MM.1S (cell line): ENCODE measurements at regions not wholly inside any gene's neighbourhood (a gene's known extent, or its start where the extent isn't known, plus 50 kb on each side); places are given as distances from the start of the nearest gene placed in this dataset.

Experiments
- DNase-seq: peaks from one replicate; pipeline ENCODE4 v3.0.0-alpha.2; 2015
- H2AFZ ChIP-seq: fragments of 300-600 bp; sonication (generic); 2 replicates; pipeline ENCODE4 v1.6.0; 2016; ENCODE audit warnings: antibody characterized with exemption, low read length
- H3F3A ChIP-seq: fragments of 300-600 bp; sonication (generic); 2 replicates; pipeline ENCODE4 v1.6.1; 2016; ENCODE audit warnings: mild to moderate bottlenecking, antibody characterized with exemption, low read length, moderate library complexity, mixed read lengths; ENCODE audit not compliant: insufficient read depth
- H3K27ac ChIP-seq: fragments of 300-600 bp; sonication (generic); 2 replicates; pipeline ENCODE4 v1.5.1; 2016; ENCODE audit warnings: mild to moderate bottlenecking, low read length
- H3K27me3 ChIP-seq: fragments of 300-600 bp; sonication (generic); replicated peaks from 2 replicates; pipeline ENCODE4 v1.6.0; 2016; ENCODE audit warnings: low read length; ENCODE audit not compliant: insufficient read depth
- H3K36me3 ChIP-seq: fragments of 300-600 bp; sonication (generic); replicated peaks from 2 replicates; pipeline ENCODE4 v1.6.1; 2016; ENCODE audit warnings: mild to moderate bottlenecking, low read length, mixed read lengths; ENCODE audit not compliant: insufficient read depth
- H3K4me1 ChIP-seq: fragments of 300-600 bp; sonication (generic); 2 replicates; pipeline ENCODE4 v1.6.1; 2016; ENCODE audit warnings: low read length, mixed read lengths
- H3K4me2 ChIP-seq: fragments of 300-600 bp; sonication (generic); 2 replicates; pipeline ENCODE4 v1.6.0; 2016; ENCODE audit warnings: low read depth, low read length
- H3K4me3 ChIP-seq: fragments of 300-600 bp; sonication (generic); 2 replicates; pipeline ENCODE4 v1.5.1; 2016; ENCODE audit warnings: low read length, mixed read lengths
- H3K79me2 ChIP-seq: fragments of 300-600 bp; sonication (generic); 2 replicates; pipeline ENCODE4 v1.6.1; 2016; ENCODE audit warnings: mixed run types, low read length, mixed read lengths
- H3K9ac ChIP-seq: fragments of 300-600 bp; sonication (generic); 2 replicates; pipeline ENCODE4 v1.6.1; 2016; ENCODE audit warnings: low read length, mixed read lengths
- H3K9me2 ChIP-seq: fragments of 300-600 bp; sonication (generic); replicated peaks from 2 replicates; pipeline ENCODE4 v1.6.1; 2016; ENCODE audit warnings: mild to moderate bottlenecking, low read length, mixed read lengths; ENCODE audit not compliant: insufficient read depth
- H3K9me3 ChIP-seq: fragments of 300-600 bp; sonication (generic); replicated peaks from 2 replicates; pipeline ENCODE4 v1.6.1; 2016; ENCODE audit warnings: mild to moderate bottlenecking, low read length, mixed read lengths; ENCODE audit not compliant: insufficient read depth
- H4K20me1 ChIP-seq: fragments of 300-600 bp; sonication (generic); 2 replicates; pipeline ENCODE4 v1.6.1; 2016; ENCODE audit warnings: mild to moderate bottlenecking, low read length, moderate library complexity, mixed read lengths; ENCODE audit not compliant: insufficient read depth
- CTCF ChIP-seq: fragments of 300-600 bp; sonication (generic); IDR thresholded peaks from 2 replicates; pipeline ENCODE4 v1.5.1; 2016; ENCODE audit warnings: antibody characterized with exemption, low read length, mixed read lengths
- EZH2 ChIP-seq: fragments of 300-600 bp; sonication (generic); optimal IDR thresholded peaks from 2 replicates; pipeline ENCODE3; 2017; ENCODE audit warnings: low read depth, mild to moderate bottlenecking, antibody characterized with exemption, low read length, mixed read lengths
- EZH2phosphoT487 ChIP-seq: fragments of 300-600 bp; sonication (generic); IDR thresholded peaks from 2 replicates; pipeline ENCODE4 v1.6.1; 2018; ENCODE audit warnings: antibody characterized with exemption, low read length

- no peaks in the 10 kb centered on the region for H4K20me1 ChIP-seq
- H3K4me2 ChIP-seq, result no peak overlapping the region
- H3K27ac ChIP-seq, result no peak overlapping the region
- H3K4me3 ChIP-seq, result no peak overlapping the region
- H3K9me2 ChIP-seq, result no peaks in the 10 kb centered on the region
- H2AFZ ChIP-seq, result no peak overlapping the region
- H3K79me2 ChIP-seq, result no peaks in the 10 kb centered on the region
- H3K9me3 ChIP-seq, result no peaks in the 10 kb centered on the region
- H3K36me3 ChIP-seq, result no peaks in the 10 kb centered on the region
- TF ChIP-seq CTCF, result no peak
- no peak for TF ChIP-seq EZH2
- H3F3A ChIP-seq, result no peaks in the 10 kb centered on the region
- no peak overlapping the region for H3K9ac ChIP-seq
- DNase-seq, result no peak
- H3K4me1 ChIP-seq, result no peaks in the 10 kb centered on the region
- no peaks in the 10 kb centered on the region for H3K27me3 ChIP-seq
Measured at GRCh38 chr6:74605922-74606581, 599.8 kb downstream of the COL12A1 start.

- no peaks in the 10 kb centered on the region for H3K79me2 ChIP-seq
- TF ChIP-seq EZH2 (no peak), CTCF (no peak), EZH2phosphoT487 (no peak)
- no peaks in the 10 kb centered on the region for H3K27me3 ChIP-seq
- no peaks in the 10 kb centered on the region for H4K20me1 ChIP-seq
- H3K4me1 ChIP-seq, result no peaks in the 10 kb centered on the region
- H3K4me2 ChIP-seq, result no peak overlapping the region
- H3K9me2 ChIP-seq, result no peaks in the 10 kb centered on the region
- H3K4me3 ChIP-seq, result no peak overlapping the region
- H3F3A ChIP-seq, result no peaks in the 10 kb centered on the region
- H3K9ac ChIP-seq, result no peak overlapping the region
- H3K36me3 ChIP-seq, result no peaks in the 10 kb centered on the region
- H2AFZ ChIP-seq, result no peak overlapping the region
- H3K9me3 ChIP-seq, result no peaks in the 10 kb centered on the region
- no peak for DNase-seq
- H3K27ac ChIP-seq, result no peak overlapping the region
Measured at GRCh38 chr6:74604279-74604678, 601.6 kb downstream of the COL12A1 start.

GRCh38 chr6:74603322-74604076 is 602.4 kb downstream of the COL12A1 start:
- Histone ChIP-seq H3K4me3 (no peak overlapping the region), H3K4me2 (no peak overlapping the region), H3K27ac (no peak overlapping the region), H3K9ac (no peak overlapping the region), H3F3A (no peaks in the 10 kb centered on the region), H4K20me1 (no peaks in the 10 kb centered on the region), H2AFZ (no peak overlapping the region), H3K9me2 (no peaks in the 10 kb centered on the region), H3K79me2 (no peaks in the 10 kb centered on the region), H3K36me3 (no peaks in the 10 kb centered on the region), H3K4me1 (no peaks in the 10 kb centered on the region), H3K9me3 (no peaks in the 10 kb centered on the region), H3K27me3 (no peaks in the 10 kb centered on the region)
- TF ChIP-seq EZH2phosphoT487 (no peak), EZH2 (no peak)
- DNase-seq, result no peak

GRCh38 chr6:74602206-74602605 is 603.6 kb downstream of the COL12A1 start:
- Histone ChIP-seq H3K9ac (no peak overlapping the region), H3K9me2 (no peaks in the 10 kb centered on the region), H3K79me2 (no peaks in the 10 kb centered on the region), H3K27ac (no peak overlapping the region), H3K9me3 (no peaks in the 10 kb centered on the region), H4K20me1 (no peaks in the 10 kb centered on the region), H3K27me3 (no peaks in the 10 kb centered on the region), H3K4me3 (no peak overlapping the region), H3K4me2 (no peak overlapping the region), H3K4me1 (no peaks in the 10 kb centered on the region), H2AFZ (no peak overlapping the region), H3K36me3 (no peaks in the 10 kb centered on the region), H3F3A (no peaks in the 10 kb centered on the region)
- DNase-seq, result no peak
- TF ChIP-seq EZH2 (no peak), CTCF (no peak), EZH2phosphoT487 (no peak)
